Activated naive CD4-positive, alpha-beta T cell treated with anti-CD3 and anti-CD28 coated beads, Interleukin-2, amount 50 U/mL, for 72 hours (primary cell): ENCODE measurements at regions not wholly inside any gene's neighbourhood (a gene's known extent, or its start where the extent isn't known, plus 50 kb on each side); places are given as distances from the start of the nearest gene placed in this dataset.
"Not testable (repeated sequence)": the region's sequence is repeated elsewhere in the genome, so short reads cannot be mapped to it uniquely, and the experiment has no call there.

Experiments
- ATAC-seq, 2 donors: fragments of 150-1000 bp; cut with Tn5 transposase; 2 replicates each; pipeline ENCODE4 v1.10.0; 2021; ENCODE audit warnings: mild to moderate bottlenecking in 2 of 2, moderate library complexity in 2 of 2
- DNase-seq, 2 donors: peaks; one replicate each; pipeline ENCODE4 v3.0.0; 2021 to 2022; ENCODE audit warnings: low spot score in 2 of 2
- H3K27ac Mint-ChIP-seq, 2 donors: one replicate each; pipeline ENCODE4 v1.8.0; 2022; ENCODE audit warnings: mild to moderate bottlenecking in 2 of 2, mixed read lengths in 2 of 2
- H3K36me3 Mint-ChIP-seq, 2 donors: one replicate each; pipeline ENCODE4 v1.8.0; 2022; ENCODE audit warnings: mixed read lengths in 2 of 2
- H3K9me3 Mint-ChIP-seq, 2 donors: one replicate each; pipeline ENCODE4 v1.8.0; 2022; ENCODE audit warnings: mixed read lengths in 2 of 2

DNA sequence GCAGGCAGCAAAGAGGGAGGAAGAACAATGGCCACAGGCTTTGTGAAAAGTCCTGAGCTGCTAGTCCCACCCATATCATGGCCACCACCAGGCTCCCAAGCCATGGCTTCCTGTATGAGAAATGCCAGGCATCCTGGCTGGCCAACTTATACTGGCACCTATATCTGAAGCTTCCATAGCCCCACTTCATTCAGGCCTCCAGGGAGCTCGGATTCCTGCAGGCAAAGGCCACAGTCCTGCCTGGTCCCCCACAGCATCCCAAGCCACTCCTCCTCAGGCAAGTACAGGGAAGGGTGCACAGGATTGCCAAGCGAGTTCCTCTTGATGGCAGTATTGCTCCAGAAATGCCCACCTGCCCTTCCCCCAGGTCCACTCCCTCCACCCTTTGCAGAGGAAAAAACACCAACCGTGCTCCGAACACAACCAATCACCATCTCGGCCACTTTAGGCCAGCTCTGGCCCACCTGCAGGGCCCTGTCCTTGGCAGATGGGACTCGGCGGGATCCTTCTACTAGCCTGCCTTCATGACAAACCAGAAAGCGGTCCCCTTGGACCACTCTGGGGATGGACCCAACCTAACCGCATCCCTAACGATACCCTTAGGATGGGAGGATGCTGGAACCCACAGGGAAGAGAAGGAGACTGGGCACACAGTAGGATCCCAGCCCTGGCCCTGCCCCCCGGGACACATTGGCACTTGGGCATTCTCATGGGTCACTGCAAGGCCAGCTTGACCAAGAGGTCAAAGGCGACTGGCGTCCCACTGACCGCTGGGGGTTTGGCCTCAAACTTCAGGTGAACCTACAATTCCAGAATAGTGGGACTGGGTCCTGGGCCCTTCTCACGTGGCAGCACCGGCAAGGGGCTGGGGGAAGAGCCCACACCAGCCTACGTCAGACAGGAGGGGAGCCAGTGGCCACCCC is 220.4 kb upstream of the AGTR2 start:
- ATAC-seq (no peak), DNase-seq (no peak)
- Mint-ChIP-seq H3K36me3 (no peaks in the 10 kb centered on the region), H3K27ac (no peak overlapping the region), H3K9me3 (peaks cover 0 to 4% of the 10 kb centered on the region in 2 donors)

DNA sequence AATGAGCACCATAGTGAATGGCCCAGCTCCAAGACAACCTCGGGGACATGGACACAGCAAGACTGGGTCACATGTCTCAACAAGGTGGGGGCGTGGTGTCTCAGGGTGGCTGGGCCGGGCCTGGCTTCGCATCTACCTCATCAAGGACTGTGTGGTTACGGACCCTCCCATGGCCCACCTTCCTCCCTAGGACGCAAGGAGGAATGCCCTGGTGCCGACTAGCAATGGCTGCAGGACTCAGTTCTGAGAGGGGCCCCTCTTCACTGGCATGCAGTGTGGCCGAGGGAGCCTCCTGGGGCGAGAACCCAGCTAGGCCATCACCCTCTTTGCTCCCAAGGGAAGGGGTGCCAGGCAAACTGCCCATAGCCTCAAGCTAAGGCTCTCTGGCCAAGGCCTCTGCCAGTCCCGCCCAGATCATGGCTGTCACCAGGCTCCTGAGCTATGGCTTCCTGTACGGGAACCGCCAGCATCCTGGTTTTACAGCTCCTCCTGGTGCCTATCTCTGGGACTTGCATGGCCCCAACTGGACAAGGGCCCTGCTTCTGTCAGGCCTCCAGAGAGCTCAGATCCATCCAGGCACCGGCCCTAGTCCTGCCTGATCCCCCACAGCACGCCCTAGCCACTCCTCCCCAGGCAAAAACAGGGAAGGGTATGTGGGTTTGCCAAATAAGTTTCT is 218.0 kb upstream of the AGTR2 start:
- Mint-ChIP-seq H3K27ac (no peak overlapping the region), H3K9me3 (no peaks in the 10 kb centered on the region)

DNA sequence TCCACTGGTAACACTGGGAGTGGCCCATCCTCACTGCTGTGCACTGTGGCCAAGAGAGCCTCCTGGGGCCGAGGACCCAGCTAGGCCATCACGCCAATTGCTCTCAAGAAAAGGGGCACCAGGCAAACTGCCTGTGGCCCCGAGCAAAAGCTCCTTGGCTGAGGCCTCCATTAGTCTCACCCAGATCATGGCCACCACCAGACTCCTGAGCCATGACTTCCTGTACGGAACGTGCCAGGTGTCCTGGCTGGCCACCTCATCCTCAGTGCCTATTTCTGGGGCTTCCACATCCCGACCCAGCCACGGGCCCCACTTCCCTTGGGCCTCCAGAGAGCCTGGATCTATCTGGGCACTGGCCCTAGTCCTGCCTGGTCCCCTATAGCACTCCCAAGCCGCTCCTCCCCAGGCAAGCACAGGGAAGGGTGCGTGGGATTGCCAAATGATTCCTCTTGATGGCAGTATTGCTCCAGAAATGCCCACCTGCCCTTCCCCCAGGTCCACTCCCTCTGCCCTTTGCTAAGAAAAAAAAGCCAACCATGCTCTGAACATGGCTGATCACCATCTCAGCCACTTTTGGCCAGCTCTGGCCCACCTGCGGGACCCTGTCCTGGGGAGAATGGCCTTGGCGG is 212.6 kb upstream of the AGTR2 start:
- H3K9me3 Mint-ChIP-seq = peaks cover 0 to 4% of the 10 kb centered on the region in 2 donors
- ATAC-seq = no peak
- DNase-seq = no peak

More for the DNA sequence above, 218.0 kb upstream of the AGTR2 start:
- no peak for ATAC-seq
- no peaks in the 10 kb centered on the region for H3K36me3 Mint-ChIP-seq
- no peak for DNase-seq

DNA sequence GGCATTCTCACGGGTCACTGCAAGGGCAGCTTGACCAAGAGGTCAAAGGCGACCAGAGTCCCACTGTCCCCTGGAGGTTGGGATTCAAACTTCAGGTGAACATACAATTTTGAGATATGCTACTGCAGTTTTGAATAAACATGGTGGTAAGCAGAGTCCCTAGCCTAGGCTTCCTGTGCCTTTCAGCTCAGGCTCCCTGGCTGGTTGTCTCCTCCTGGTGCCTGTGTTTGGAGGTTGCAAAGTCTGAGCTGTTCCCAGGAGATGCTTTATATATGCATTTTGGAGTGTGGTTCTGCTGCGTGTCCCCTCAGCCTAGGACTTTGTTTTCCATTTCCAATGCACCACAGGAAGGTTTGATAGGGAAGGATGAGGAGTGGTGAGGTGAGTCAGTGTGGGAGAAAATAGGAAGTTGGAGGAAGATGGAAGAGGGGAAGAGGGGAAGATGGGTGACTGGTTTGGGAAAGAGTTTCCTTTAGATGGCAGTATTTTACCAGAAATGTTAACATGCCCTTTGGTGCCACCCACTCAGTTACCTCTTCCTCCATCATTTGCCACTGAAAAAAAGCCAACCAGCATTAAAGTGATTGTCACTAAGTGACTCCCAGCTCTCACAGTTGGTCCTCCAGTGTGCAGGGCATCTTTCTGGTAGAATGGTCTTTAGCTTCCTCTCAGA is 211.7 kb upstream of the AGTR2 start:
- DNase-seq (no peak), ATAC-seq (no peak)
- no peak overlapping the region for H3K27ac Mint-ChIP-seq
- no peaks in the 10 kb centered on the region for H3K36me3 Mint-ChIP-seq
- H3K9me3 Mint-ChIP-seq = peaks cover 0 to 4% of the 10 kb centered on the region in 2 donors

More for the DNA sequence above, 212.6 kb upstream of the AGTR2 start:
- no peaks in the 10 kb centered on the region for H3K36me3 Mint-ChIP-seq
- H3K27ac Mint-ChIP-seq = no peak overlapping the region

DNA sequence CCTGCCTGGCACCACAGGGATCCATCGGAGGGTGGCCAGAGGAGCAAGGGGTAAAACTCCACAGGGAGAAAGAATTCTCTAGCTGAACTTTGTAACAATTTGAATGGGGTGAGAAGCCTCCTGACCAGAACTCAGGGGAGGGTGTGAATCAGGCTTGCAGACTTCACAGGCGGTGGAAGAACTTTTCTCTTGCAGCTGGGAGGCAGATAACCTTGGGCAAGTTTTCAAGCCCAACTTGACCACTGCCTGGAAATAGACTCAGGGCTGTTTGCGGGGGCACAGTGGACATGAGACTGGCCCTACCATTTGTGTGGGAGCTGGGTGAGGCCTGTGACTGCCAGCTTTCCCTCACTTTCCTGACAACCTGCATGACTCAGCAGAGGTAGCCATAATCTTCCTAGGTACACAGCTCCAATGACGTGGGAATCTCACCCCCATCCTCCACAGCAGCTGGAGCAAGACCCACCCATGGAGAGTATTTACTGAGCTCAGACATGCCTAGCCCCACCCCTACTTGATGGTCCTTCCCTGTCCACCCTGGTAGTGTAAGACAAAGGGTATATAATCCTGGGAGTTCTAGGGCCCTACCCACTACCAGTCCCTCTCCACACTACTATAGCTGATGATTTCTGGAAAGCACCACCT is 210.0 kb upstream of the AGTR2 start:
- Mint-ChIP-seq H3K36me3 (no peaks in the 10 kb centered on the region), H3K27ac (peak overlapping the region in 1 of 2 donors; percentile 36), H3K9me3 (peaks cover 0 to 4% of the 10 kb centered on the region in 2 donors)
- ATAC-seq (no peak), DNase-seq (no peak)

DNA sequence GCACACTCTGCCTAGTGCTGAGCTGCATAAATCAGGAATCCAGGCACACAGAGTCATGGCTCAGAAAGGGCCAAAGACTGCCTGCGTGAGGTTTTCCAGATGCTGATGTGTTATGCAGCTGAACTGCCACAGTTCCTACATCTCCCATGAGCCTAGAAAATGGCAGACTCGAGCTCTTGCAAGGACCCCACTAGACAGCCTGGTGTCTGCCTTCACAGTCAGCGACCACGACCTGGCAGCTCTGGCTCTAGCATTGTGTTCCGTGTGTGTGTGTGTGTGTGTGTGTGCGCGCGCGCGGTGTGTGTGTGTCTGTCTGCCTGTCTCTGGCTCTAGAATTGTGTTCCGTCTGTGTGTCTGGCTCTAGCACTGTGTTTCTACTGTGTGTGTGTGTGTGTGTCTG is 203.6 kb upstream of the AGTR2 start:
- Mint-ChIP-seq H3K27ac (no peak overlapping the region), H3K9me3 (peaks cover 4 to 10% of the 10 kb centered on the region in 2 donors)
- ATAC-seq = no peak

DNA sequence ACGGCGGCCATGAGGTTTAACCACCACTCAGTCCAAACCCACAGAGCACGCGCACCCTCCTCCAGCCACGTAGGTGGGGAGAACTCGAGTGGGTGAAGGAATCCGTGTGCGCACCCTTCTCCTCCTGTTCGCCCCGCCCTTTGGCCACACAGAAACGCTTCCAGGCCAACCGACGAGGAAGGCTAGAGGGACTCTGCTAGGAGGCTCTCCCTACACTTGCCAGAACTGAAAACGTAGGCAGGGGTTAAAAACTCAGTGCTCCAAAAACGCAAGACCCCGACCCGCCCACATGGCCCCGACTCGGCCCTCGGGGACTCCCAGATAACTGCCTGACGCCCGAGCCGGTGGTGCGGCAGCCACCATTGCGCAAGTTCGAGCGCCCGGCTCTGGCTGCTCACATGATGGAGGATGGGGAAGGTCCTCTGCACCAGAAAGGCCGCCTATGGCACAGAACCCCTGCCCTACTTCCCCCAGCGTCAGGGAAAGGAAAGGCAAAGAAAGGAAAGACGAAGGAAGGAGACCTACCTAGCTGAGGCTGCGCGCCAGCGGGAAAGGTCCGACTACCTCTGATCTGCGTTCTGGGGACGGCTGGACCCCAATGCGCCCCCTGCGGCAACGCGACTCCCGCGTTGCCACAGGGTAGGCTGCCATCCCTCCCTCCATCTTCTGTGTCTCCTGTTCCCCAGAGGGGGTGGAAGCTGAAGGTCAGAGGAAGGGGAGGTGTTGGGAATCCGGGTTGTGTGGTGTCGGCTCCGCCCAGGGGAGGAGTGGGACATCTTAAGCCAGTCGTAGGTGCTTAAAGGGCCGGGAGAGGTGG is 201.9 kb upstream of the AGTR2 start:
- Mint-ChIP-seq H3K9me3 (peaks cover 4 to 10% of the 10 kb centered on the region in 2 donors), H3K36me3 (peaks cover 0 to 12% of the 10 kb centered on the region in 2 donors), H3K27ac (no peak overlapping the region)
- ATAC-seq (no peak), DNase-seq (no peak)

More for the DNA sequence above, 203.6 kb upstream of the AGTR2 start:
- DNase-seq = no peak
- H3K36me3 Mint-ChIP-seq = peaks cover 0 to 12% of the 10 kb centered on the region in 2 donors

DNA sequence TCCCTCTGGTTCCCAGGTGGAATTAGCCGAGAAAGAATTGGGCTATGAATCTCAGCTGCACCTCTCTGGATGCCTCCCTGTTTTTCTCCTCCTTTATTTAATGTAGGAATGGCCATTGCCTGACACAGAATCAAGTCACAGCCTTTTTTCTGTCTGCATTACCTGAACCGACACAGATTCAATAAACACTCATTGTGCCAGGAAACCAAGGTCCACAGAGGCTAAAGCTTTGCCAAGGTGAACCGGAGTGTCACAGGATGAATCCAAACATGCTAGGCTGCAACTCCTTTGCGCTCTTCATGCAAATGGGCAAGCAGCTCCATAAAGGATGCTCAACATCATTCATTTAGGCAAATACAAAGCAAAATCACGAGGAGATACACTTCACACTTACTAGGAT is 199.8 kb upstream of the AGTR2 start:
- ATAC-seq (no peak), DNase-seq (no peak)
- Mint-ChIP-seq H3K9me3 (peaks cover 9 to 13% of the 10 kb centered on the region in 2 donors), H3K27ac (no peak overlapping the region), H3K36me3 (peaks cover 0 to 16% of the 10 kb centered on the region in 2 donors)

DNA sequence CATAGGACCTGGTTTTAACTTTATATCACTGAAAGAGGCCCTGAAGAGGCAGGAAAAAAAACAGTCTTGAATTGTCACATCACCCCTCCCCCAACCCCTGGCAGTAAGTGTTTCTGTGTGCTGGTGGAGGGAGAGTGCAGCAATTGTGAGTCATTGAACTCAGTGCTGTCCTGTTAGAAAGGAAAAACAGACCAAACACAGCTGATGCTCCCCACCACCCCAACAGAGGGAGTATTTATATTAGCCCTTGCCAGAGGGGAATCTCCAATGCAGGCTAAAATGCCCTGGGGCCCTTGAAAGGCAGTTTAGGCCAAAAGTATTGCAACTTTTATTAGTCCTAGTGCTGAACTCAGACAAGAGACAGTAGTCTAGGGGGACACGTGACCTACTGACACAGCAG is 197.8 kb upstream of the AGTR2 start:
- Mint-ChIP-seq H3K9me3 (peaks cover 7% of the 10 kb centered on the region in 2 donors), H3K36me3 (peaks cover 0 to 16% of the 10 kb centered on the region in 2 donors), H3K27ac (no peak overlapping the region)
- ATAC-seq = no peak
- no peak for DNase-seq

DNA sequence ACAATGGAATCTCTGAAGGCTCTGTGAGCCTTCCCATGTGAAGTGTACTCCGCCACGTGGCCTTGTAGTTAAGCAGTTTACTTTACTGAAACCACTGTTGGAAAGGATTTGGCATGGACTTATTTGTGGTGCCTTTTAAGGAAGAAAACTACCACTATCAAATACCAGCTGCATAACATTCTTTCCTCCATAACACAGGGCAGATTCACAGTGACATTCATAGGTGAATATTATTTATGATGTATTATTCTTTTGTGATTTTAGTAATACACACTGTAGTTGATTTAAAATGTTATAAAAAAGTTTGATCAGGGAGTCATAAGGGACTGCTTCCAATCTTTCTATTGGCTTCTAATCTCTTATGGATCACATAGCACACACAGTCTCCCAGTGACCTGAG is 192.5 kb upstream of the AGTR2 start:
- H3K9me3 Mint-ChIP-seq = peaks cover 3 to 5% of the 10 kb centered on the region in 2 donors
- ATAC-seq = no peak
- H3K36me3 Mint-ChIP-seq = peaks cover 0 to 5% of the 10 kb centered on the region in 2 donors
- DNase-seq = no peak
- no peak overlapping the region for H3K27ac Mint-ChIP-seq

DNA sequence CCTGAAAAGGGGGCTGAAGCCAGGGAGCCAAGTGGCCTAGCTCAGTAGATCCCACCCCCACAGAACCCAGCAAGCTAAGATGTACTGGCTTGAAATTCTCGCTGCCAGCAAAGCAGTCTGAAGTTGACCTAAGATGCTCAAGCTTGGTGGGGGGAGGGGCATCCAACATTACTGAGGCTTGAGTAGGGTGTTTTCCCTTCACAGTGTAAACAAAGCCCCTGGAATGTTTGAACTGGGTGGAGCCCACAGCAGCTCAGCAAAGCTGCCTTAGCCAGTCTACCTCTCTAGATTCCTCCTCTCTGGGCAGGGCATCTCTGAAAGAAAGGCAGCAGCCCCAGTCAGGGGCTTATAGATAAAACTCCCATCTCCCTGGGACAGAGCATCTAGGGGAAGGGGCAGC is 187.4 kb upstream of the AGTR2 start:
- not testable (repeated sequence) for DNase-seq, H3K36me3 Mint-ChIP-seq, ATAC-seq, H3K9me3 Mint-ChIP-seq, H3K27ac Mint-ChIP-seq

DNA sequence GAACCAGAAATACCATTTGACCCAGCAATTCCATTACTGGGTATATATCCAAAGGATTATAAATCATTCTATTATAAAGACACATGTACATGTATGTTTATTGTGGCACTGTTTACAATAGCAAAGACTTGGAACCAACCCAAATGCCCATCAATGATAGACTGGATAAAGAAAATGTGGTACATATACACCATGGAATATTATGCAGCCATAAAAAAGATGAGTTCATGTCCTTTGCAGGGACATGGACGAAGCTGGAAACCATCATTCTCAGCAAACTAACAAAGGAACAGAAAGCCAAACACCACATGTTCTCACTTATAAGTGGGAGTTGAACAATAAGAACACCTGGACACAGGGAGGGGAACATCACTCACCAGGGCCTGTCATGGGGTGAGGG is 183.1 kb upstream of the AGTR2 start:
- H3K27ac Mint-ChIP-seq, H3K9me3 Mint-ChIP-seq, ATAC-seq, DNase-seq, H3K36me3 Mint-ChIP-seq: not testable (repeated sequence)

DNA sequence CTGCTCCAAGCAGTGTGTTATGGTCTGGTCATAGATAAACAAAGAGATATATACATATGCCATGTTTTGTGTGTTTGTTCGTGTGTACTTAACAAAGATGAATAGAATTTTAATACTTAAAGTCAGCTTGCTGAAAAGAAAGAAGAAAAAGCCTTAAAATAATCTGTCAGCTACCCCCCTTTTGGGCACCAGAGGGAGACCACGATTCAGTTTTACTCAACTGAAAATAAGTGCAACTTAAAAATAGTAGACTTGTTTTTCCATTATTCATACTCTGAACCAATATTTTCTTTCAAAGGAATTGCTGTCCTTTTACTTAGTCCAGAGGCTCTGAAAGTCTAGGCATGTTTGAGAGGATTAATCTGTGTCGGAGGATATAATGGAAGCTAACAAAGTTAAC is 181.7 kb upstream of the AGTR2 start:
- no peak overlapping the region for H3K27ac Mint-ChIP-seq

DNA sequence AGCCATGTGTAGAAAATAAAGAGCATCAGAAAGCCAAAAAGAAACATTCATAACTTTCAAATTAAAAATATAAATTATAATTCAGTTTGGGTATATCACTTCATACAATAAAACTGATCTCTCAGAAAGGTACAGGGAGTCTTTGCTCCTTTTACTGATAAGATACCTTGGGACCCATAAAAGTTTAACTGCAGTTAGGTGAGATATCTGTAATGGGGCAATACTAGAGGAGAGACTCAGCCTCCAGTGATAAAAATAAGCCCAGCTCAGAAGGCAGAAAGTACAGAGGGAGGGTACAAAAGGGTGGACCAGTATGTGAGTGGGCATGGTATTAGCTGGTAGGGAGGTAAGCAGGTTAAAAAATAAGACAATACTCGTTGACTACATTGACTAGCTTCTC is 180.9 kb upstream of the AGTR2 start:
- Mint-ChIP-seq H3K27ac (no peak overlapping the region), H3K9me3 (no peaks in the 10 kb centered on the region), H3K36me3 (no peaks in the 10 kb centered on the region)
- no peak for ATAC-seq
- DNase-seq = no peak

More for the DNA sequence above, 181.7 kb upstream of the AGTR2 start:
- Mint-ChIP-seq H3K36me3 (no peaks in the 10 kb centered on the region), H3K9me3 (peaks cover 0 to 5% of the 10 kb centered on the region in 2 donors)
- no peak for ATAC-seq
- no peak for DNase-seq

DNA sequence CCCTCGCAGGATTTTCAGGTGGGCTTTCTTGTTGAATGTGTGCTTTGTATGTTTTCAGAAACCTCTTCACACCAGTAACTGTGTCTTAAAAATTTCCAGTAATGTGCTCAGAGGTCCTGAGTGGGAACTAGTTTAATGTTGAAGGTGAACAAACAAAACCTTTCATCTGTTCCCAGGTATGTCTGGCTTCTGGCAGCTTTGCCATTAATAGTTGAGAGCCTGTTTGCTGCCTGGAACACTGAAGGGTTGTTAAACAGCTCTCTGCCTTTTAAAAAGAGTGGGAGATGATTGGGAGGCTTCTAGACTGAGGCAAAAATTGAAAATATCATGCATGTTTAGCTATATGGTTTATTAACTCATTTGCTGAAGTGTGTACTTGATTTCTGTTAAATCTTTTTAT is 161.2 kb upstream of the AGTR2 start:
- ATAC-seq = no peak
- peaks cover 0 to 16% of the 10 kb centered on the region in 2 donors for H3K36me3 Mint-ChIP-seq

More for the DNA sequence above, 161.2 kb upstream of the AGTR2 start:
- peaks cover 20 to 25% of the 10 kb centered on the region in 2 donors for H3K9me3 Mint-ChIP-seq
- no peak for DNase-seq
- H3K27ac Mint-ChIP-seq = no peak overlapping the region
